Peyer's patch (tissue), 4 donors: ENCODE measurements at regions not wholly inside any gene's neighbourhood (a gene's known extent, or its start where the extent isn't known, plus 50 kb on each side); places are given as distances from the start of the nearest gene placed in this dataset.

Experiments used
- CTCF ChIP-seq, 6 experiments: fragments of 450-650 bp in 4 of 6; fragments of 200-600 bp in 2 of 6; sonication (generic) in 1 of 6; IDR thresholded peaks; one replicate each; pipeline ENCODE4 v1.5.1; 2017 to 2019; ENCODE audit warnings: antibody characterized with exemption in 6 of 6, mild to moderate bottlenecking in 3 of 6, moderate library complexity in 1 of 6
- POLR2A ChIP-seq, 2 donors: fragments of 450-650 bp; IDR thresholded peaks; one replicate each; pipeline ENCODE4 v1.5.1; 2017; ENCODE audit warnings: antibody characterized with exemption in 2 of 2, mild to moderate bottlenecking in 2 of 2, moderate library complexity in 2 of 2

GRCh38 chr19:33875071-33875470 lies 78.4 kb downstream of the KCTD15 start:
- TF ChIP-seq POLR2A (IDR thresholded peaks at IDR 0.05) (no peak), CTCF (IDR thresholded peaks at IDR 0.05) (no peak)
